Upper lobe of right lung (tissue), 1 donor: ENCODE measurements at regions not wholly inside any gene's neighbourhood (a gene's known extent, or its start where the extent isn't known, plus 50 kb on each side); places are given as distances from the start of the nearest gene placed in this dataset.
"Not testable (repeated sequence)": the region's sequence is repeated elsewhere in the genome, so short reads cannot be mapped to it uniquely, and the experiment has no call there.

Experiments
- ATAC-seq: fragments of 200-7000 bp; cut with Tn5 transposase; one replicate; pipeline ENCODE4 v1.9.1; 2020; ENCODE audit warnings: mild to moderate bottlenecking, moderate library complexity
- DNase-seq: peaks from one replicate; pipeline ENCODE4 v3.0.0-alpha.2; 2020
- H3K27ac ChIP-seq: fragments of 200-600 bp; one replicate; pipeline ENCODE4 v1.8.0; 2022
- H3K27me3 ChIP-seq: fragments of 200-600 bp; one replicate; pipeline ENCODE4 v1.8.0; 2022; ENCODE audit warnings: mild to moderate bottlenecking
- H3K36me3 ChIP-seq: fragments of 200-600 bp; one replicate; pipeline ENCODE4 v1.8.0; 2022
- H3K4me1 ChIP-seq: fragments of 200-600 bp; one replicate; pipeline ENCODE4 v1.8.0; 2022
- H3K4me3 ChIP-seq: fragments of 200-600 bp; one replicate; pipeline ENCODE4 v1.8.0; 2022; ENCODE audit warnings: mild to moderate bottlenecking
- H3K9me3 ChIP-seq: fragments of 200-600 bp; one replicate; pipeline ENCODE4 v1.8.0; 2022
- intact Hi-C: fragments of 100-400 bp; cut with DNase I; formaldehyde crosslinking; loops from one replicate; pipeline ENCODE4 v1.11.0; 2022
- TF ChIP-seq, protein P1 (sequence below): fragments of 200-600 bp; IDR thresholded peaks from one replicate; pipeline ENCODE4 v1.8.0; 2022; ENCODE audit warnings: antibody characterized with exemption
- donor health status: DM: no; HTN: yes; CAD: no; lungs with severe emphysema.

DNA sequence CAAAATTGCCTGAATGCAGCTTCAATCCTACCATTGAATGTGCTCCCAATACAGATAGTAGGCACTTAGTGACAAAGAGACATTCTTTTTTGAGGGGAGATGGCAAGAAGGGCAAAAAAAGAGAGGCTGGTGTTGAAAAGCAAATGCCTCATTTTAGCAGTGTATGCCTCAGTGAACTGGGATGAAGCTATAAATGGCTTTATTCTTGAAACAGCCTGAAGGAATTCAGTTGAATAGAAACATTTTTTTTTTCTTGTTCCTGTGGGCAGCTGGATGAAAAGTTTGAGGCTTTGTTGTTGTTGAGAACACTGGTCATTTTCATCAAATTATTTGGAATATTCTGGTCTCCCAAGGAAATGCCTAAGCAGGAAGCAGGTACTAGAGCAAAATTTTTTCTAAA lies 228.9 kb downstream of the RNF144A start:
- intact Hi-C loops = no loop called here
- DNase-seq (no peak), ATAC-seq (no peak)
- H3K27me3 ChIP-seq = no peaks in the 10 kb centered on the region
- no peak overlapping the region for H3K27ac ChIP-seq
- no peaks in the 10 kb centered on the region for H3K36me3 ChIP-seq
- TF ChIP-seq, protein P1, sequence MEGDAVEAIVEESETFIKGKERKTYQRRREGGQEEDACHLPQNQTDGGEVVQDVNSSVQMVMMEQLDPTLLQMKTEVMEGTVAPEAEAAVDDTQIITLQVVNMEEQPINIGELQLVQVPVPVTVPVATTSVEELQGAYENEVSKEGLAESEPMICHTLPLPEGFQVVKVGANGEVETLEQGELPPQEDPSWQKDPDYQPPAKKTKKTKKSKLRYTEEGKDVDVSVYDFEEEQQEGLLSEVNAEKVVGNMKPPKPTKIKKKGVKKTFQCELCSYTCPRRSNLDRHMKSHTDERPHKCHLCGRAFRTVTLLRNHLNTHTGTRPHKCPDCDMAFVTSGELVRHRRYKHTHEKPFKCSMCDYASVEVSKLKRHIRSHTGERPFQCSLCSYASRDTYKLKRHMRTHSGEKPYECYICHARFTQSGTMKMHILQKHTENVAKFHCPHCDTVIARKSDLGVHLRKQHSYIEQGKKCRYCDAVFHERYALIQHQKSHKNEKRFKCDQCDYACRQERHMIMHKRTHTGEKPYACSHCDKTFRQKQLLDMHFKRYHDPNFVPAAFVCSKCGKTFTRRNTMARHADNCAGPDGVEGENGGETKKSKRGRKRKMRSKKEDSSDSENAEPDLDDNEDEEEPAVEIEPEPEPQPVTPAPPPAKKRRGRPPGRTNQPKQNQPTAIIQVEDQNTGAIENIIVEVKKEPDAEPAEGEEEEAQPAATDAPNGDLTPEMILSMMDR = no peak
- H3K4me1 ChIP-seq = no peaks in the 10 kb centered on the region
- H3K9me3 ChIP-seq = no peaks in the 10 kb centered on the region
- no peak overlapping the region for H3K4me3 ChIP-seq

DNA sequence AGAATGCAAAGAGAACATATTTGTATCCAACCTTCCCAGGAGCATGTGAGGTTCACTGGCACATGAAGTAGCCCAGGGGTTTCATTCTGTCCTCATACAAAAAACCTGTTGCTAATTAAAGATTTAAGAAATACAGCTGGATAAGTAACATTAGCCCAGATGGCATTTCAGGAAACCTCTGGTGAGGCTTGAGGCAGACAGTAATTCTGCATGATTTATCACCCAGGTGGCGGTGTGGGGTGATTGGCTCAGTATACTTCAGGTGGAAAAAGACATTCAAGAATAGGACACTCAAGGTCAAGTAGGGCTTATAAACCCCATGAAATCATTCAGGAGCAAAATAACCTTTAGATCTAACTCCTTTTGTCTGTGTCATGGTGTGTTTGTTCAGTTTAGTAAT lies 237.4 kb downstream of the RNF144A start:
- DNase-seq = no peak
- Histone ChIP-seq H3K27me3 (no peaks in the 10 kb centered on the region), H3K4me1 (no peaks in the 10 kb centered on the region), H3K9me3 (no peaks in the 10 kb centered on the region), H3K4me3 (no peak overlapping the region), H3K27ac (no peak overlapping the region), H3K36me3 (no peaks in the 10 kb centered on the region)
- intact Hi-C loops = no loop called here
- ATAC-seq = no peak
- TF ChIP-seq, protein P1 = no peak

DNA sequence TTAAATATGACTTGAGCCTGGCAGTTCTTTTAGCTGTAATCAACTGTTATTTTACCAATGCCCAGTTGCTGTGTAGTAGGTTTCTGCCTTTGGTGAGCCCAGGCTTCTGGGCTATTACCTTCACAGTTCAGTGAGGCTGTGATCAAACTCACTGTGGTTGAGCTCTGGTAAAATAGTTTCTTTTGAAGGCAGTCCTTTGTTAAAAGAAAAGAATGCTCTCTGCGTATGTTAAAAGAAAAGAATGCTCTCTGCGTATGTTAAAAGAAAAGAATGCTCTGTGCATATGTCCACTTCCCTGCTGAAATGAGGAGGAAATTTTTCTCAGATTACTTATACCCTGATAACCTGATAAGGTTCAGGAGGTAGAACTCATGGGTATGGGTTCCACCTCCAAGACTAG lies 244.3 kb downstream of the RNF144A start:
- H3K4me1 ChIP-seq = no peaks in the 10 kb centered on the region
- no peaks in the 10 kb centered on the region for H3K36me3 ChIP-seq
- H3K9me3 ChIP-seq = no peaks in the 10 kb centered on the region
- H3K27ac ChIP-seq = no peak overlapping the region
- no peaks in the 10 kb centered on the region for H3K27me3 ChIP-seq
- ATAC-seq = no peak
- H3K4me3 ChIP-seq = no peak overlapping the region
- intact Hi-C loops = no loop called here
- TF ChIP-seq, protein P1 = no peak
- DNase-seq = no peak

DNA sequence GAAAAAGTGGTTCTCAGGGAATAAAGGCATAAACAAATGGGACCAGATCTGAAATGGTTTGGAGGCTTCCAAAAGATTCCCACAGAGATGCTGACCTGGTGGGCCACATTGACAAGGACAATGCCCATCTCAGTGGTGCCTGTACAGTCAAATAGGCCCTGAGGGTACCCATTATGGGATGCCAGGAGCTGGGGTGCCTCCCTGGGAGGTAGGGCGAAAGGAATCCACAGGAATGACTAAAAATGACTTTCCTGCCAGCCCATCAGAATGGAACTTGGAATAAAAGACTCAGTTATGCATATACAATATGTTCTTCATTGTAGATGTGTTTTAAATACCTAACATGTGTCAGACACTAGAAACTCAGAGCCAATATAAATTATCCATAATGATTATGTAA lies 248.5 kb downstream of the RNF144A start:
- H3K4me3 ChIP-seq = no peak overlapping the region

DNA sequence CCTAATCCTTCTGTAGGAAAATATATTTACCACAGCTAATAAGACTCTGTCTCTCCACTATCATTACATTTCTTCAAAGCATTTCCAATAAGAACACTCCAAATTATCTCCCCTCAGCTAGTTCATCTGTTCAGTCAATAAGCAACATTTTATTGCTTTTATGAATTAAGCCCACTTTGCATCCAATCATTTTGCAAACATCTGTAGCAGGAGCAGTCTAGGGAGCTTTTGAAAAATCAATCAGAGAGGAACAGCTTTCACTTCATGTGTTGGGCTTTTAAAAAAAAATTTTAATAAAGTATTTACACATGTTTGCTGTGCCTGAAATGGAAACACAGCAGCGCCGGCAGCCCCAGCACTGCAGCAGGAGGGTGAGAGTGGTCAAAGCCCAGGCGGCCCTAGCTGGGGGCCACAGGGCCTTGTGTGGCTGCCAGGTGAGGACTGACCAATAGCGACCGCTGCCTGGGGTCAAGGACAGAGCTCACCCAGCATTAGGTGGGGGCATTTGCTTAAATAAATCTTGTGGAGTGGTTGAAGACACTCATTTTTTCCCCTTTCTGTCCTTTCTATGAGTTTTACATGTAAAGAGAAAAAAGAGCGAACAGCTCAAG lies 250.7 kb downstream of the RNF144A start:
- Histone ChIP-seq H3K4me1 (no peaks in the 10 kb centered on the region), H3K27ac (no peak overlapping the region), H3K36me3 (no peaks in the 10 kb centered on the region), H3K9me3 (no peaks in the 10 kb centered on the region), H3K27me3 (no peaks in the 10 kb centered on the region), H3K4me3 (no peak overlapping the region)
- ATAC-seq (no peak), DNase-seq (no peak)
- intact Hi-C loops = no loop called here
- TF ChIP-seq, protein P1 = no peak

More for the DNA sequence above, 248.5 kb downstream of the RNF144A start:
- DNase-seq (no peak), ATAC-seq (no peak)
- TF ChIP-seq, protein P1 = no peak
- Histone ChIP-seq H3K4me1 (no peaks in the 10 kb centered on the region), H3K27ac (no peak overlapping the region), H3K36me3 (no peaks in the 10 kb centered on the region), H3K9me3 (no peaks in the 10 kb centered on the region), H3K27me3 (no peaks in the 10 kb centered on the region)
- intact Hi-C loops = no loop called here

DNA sequence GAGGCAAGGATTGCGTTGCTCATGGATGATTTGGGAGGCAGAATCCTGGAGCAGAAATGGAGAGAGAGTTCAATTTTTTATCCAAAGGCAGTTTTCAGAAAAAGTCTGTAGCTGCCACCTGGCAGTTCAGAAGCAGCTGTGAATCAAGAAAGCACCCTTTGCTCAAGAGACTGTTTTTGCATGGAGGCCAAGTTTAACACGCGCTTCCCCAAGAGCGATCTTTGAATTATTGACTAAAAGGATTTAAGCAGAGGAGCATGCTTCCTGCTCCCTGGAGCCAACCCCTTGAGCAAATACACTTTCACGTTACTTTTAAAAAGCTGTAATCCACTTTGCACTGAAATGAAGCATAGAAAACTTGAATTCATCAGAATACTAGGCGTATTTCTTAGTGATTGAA lies 252.4 kb downstream of the RNF144A start:
- TF ChIP-seq, protein P1 = no peak
- H3K4me1 ChIP-seq = no peaks in the 10 kb centered on the region
- ATAC-seq (no peak), DNase-seq (no peak)
- no peaks in the 10 kb centered on the region for H3K9me3 ChIP-seq
- no peaks in the 10 kb centered on the region for H3K27me3 ChIP-seq
- no peak overlapping the region for H3K4me3 ChIP-seq
- H3K27ac ChIP-seq = no peak overlapping the region
- intact Hi-C loops = no loop called here
- no peaks in the 10 kb centered on the region for H3K36me3 ChIP-seq

DNA sequence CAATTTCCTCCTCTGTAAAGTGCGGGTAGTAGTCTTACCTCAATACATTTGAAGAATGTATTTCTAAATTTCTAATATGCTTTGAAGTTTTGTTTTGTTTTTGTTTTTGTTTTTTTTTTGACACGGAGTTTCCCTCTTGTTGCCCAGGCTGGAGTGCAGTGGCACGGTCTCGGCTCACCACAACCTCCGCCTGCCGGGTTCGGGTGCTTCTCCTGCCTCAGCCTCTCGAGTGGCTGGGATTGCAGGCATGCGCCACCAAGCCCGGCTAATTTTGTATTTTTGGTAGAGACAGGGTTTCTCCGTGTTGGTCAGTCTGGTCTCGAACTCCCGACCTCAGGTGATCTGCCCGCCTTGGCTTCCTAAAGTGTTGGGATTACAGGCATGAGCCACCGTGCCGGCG lies 261.8 kb downstream of the RNF144A start:
- H3K27me3 ChIP-seq, ATAC-seq, H3K4me3 ChIP-seq, intact Hi-C loops, H3K4me1 ChIP-seq, H3K36me3 ChIP-seq, H3K27ac ChIP-seq, H3K9me3 ChIP-seq, DNase-seq: not testable (repeated sequence)
